Gastrocnemius medialis (tissue), 4 donors: ENCODE measurements at regions not wholly inside any gene's neighbourhood (a gene's known extent, or its start where the extent isn't known, plus 50 kb on each side); places are given as distances from the start of the nearest gene placed in this dataset.

Source experiments
- POLR2A ChIP-seq, 2 donors: fragments of 450-650 bp; IDR thresholded peaks; one replicate each; pipeline ENCODE4 v1.6.1; 2017; ENCODE audit warnings: antibody characterized with exemption in 2 of 2, mild to moderate bottlenecking in 2 of 2, moderate library complexity in 2 of 2
- TF ChIP-seq, protein P1 (sequence below), 5 experiments: fragments of 450-650 bp in 3 of 5; fragments of 200-600 bp in 2 of 5; sonication (generic) in 2 of 5; IDR thresholded peaks in 4 of 5; conservative IDR thresholded peaks in 1 of 5; 1 replicate in 4 of 5; 2 replicates in 1 of 5; pipeline ENCODE4 v1.5.1; 2016 to 2019; ENCODE audit warnings: antibody characterized with exemption in 5 of 5, mild to moderate bottlenecking in 3 of 5, moderate library complexity in 3 of 5

DNA sequence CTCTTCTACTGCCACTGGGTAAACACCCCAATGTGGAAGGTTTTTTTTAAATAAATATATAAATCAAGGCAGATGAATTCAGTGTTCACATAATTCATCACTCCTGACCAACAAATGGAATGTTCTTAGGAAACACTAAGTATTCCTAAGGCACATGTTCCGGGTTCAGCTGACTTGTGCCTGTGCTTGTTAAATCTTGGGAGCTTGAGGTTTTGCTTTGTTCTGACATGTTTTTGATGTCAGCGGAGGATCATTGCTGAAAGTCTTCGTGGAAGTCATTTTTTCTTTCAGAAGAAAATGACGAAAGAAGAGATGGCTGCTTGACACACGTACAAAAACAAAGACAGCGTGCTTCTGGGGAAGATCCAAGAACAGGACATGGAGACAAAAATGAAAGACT is 185.8 kb downstream of the MZT1 start:
- TF ChIP-seq, protein P1, sequence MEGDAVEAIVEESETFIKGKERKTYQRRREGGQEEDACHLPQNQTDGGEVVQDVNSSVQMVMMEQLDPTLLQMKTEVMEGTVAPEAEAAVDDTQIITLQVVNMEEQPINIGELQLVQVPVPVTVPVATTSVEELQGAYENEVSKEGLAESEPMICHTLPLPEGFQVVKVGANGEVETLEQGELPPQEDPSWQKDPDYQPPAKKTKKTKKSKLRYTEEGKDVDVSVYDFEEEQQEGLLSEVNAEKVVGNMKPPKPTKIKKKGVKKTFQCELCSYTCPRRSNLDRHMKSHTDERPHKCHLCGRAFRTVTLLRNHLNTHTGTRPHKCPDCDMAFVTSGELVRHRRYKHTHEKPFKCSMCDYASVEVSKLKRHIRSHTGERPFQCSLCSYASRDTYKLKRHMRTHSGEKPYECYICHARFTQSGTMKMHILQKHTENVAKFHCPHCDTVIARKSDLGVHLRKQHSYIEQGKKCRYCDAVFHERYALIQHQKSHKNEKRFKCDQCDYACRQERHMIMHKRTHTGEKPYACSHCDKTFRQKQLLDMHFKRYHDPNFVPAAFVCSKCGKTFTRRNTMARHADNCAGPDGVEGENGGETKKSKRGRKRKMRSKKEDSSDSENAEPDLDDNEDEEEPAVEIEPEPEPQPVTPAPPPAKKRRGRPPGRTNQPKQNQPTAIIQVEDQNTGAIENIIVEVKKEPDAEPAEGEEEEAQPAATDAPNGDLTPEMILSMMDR (IDR thresholded peaks at IDR 0.05 in 4 of 5, conservative IDR thresholded peaks at IDR 0.05 in 1 of 5): no peak
- TF ChIP-seq POLR2A (IDR thresholded peaks at IDR 0.05): no peak
